ENCODE measurements at regions not wholly inside any gene's neighbourhood (a gene's known extent, or its start where the extent isn't known, plus 50 kb on each side); places are given as distances from the start of the nearest gene placed in this dataset.

GRCh38 chr7:106583100-106583499, 77.9 kb downstream of the CCDC71L start:
- TF ChIP-seq CTCF (IDR thresholded peaks at IDR 0.05) (no peak), POLR2A (IDR thresholded peaks at IDR 0.05) (no peak)

All from Peyer's patch (tissue), 4 donors.